ENCODE measurements at regions not wholly inside any gene's neighbourhood (a gene's known extent, or its start where the extent isn't known, plus 50 kb on each side); places are given as distances from the start of the nearest gene placed in this dataset.

DNA sequence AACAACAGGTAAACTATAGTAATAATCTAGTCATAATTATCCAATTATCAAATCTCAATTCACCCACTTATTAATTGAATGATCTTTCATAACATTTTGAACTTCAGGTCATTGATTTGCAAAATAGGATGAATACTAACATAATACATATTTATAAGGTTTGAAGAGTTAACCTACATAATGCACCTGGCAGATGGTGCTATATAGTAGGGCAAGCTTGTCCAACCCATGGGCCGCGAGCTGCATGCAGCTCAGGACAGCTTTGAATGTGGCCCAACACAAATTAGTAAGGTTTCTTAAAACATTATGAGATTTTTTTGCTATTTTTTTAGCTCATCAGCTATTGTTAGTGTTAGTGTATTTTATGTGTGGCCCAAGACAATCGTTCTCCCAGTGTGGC, 815.8 kb upstream of the ID2 start:
- TF ChIP-seq RAD21 (IDR thresholded peaks at IDR 0.05; ENCODE audit: low read depth) = no peak
- TF ChIP-seq ZBTB7A (IDR thresholded peaks at IDR 0.05; ENCODE audit: low read depth) = no peak
- TF ChIP-seq, protein P1, sequence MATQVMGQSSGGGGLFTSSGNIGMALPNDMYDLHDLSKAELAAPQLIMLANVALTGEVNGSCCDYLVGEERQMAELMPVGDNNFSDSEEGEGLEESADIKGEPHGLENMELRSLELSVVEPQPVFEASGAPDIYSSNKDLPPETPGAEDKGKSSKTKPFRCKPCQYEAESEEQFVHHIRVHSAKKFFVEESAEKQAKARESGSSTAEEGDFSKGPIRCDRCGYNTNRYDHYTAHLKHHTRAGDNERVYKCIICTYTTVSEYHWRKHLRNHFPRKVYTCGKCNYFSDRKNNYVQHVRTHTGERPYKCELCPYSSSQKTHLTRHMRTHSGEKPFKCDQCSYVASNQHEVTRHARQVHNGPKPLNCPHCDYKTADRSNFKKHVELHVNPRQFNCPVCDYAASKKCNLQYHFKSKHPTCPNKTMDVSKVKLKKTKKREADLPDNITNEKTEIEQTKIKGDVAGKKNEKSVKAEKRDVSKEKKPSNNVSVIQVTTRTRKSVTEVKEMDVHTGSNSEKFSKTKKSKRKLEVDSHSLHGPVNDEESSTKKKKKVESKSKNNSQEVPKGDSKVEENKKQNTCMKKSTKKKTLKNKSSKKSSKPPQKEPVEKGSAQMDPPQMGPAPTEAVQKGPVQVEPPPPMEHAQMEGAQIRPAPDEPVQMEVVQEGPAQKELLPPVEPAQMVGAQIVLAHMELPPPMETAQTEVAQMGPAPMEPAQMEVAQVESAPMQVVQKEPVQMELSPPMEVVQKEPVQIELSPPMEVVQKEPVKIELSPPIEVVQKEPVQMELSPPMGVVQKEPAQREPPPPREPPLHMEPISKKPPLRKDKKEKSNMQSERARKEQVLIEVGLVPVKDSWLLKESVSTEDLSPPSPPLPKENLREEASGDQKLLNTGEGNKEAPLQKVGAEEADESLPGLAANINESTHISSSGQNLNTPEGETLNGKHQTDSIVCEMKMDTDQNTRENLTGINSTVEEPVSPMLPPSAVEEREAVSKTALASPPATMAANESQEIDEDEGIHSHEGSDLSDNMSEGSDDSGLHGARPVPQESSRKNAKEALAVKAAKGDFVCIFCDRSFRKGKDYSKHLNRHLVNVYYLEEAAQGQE (IDR thresholded peaks at IDR 0.05; ENCODE audit: low read depth) = no peak
- TF ChIP-seq EGR1 (IDR thresholded peaks at IDR 0.05) = no peak
- TF ChIP-seq NFIC (IDR thresholded peaks at IDR 0.05) = no peak
- no peak for TF ChIP-seq TCF12 (IDR thresholded peaks at IDR 0.05; ENCODE audit: low read depth)
- TF ChIP-seq FOXM1 (IDR thresholded peaks at IDR 0.05; ENCODE audit: borderline replicate concordance, low read depth) = no peak
- TF ChIP-seq CREB1 (IDR thresholded peaks at IDR 0.05; ENCODE audit: low read depth) = no peak

DNA sequence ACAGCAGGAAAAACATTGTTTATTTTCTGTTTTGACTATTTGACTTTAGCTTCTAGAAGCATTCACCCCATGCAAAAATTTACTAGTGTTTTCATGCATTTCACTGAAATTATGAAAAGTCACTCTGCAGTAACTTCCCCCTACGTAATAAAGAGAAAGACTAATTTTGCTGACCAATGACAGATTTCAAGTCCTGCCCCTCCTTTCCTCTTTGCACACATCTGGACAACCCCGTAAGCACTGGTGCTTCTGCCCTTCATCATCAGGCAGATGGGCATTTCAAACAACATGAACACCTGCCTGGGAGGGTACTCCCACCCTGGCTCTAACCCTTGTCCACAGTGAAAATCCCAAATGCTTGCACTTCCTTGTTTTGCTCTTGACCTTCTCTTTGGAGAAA, 815.0 kb upstream of the ID2 start:
- TF ChIP-seq TCF12 (IDR thresholded peaks at IDR 0.05; ENCODE audit: low read depth) = no peak
- TF ChIP-seq EP300 (IDR thresholded peaks at IDR 0.05; ENCODE audit: borderline replicate concordance) = no peak
- TF ChIP-seq, protein P2, sequence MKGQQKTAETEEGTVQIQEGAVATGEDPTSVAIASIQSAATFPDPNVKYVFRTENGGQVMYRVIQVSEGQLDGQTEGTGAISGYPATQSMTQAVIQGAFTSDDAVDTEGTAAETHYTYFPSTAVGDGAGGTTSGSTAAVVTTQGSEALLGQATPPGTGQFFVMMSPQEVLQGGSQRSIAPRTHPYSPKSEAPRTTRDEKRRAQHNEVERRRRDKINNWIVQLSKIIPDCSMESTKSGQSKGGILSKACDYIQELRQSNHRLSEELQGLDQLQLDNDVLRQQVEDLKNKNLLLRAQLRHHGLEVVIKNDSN (IDR thresholded peaks at IDR 0.05) = no peak
- TF ChIP-seq YY1 (IDR thresholded peaks at IDR 0.05; ENCODE audit: low read depth) = no peak
- no peak for TF ChIP-seq FOXM1 (IDR thresholded peaks at IDR 0.05; ENCODE audit: borderline replicate concordance, low read depth)

DNA sequence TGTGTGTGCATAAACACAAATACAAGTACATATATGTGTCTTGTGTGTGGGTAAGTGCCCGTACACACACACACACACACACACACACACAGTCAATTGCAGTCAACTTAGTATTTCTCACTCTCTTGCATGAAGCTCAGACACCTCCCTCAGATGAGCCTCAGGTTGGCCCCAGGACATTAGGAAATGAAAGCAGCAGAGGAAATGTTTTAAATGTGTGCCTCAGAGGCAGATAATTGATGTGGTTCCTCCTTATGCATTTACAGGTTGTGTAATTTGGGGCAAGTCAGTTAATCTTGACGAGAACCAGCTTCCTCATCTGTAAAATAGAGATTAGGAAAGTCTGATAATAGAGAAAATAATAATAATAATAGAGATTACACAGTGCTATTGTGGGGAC, 814.0 kb upstream of the ID2 start:
- TF ChIP-seq TEAD4 (IDR thresholded peaks at IDR 0.05) (no peak), CREB1 (IDR thresholded peaks at IDR 0.05; ENCODE audit: low read depth) (no peak), YY1 (IDR thresholded peaks at IDR 0.05; ENCODE audit: low read depth) (no peak), NFIC (IDR thresholded peaks at IDR 0.05) (no peak), EGR1 (IDR thresholded peaks at IDR 0.05) (no peak), CEBPB (IDR thresholded peaks at IDR 0.05) (no peak), FOXM1 (IDR thresholded peaks at IDR 0.05; ENCODE audit: borderline replicate concordance, low read depth) (no peak), TCF12 (IDR thresholded peaks at IDR 0.05; ENCODE audit: low read depth) (no peak), RAD21 (IDR thresholded peaks at IDR 0.05; ENCODE audit: low read depth) (no peak), TAF1 (IDR thresholded peaks at IDR 0.05; ENCODE audit: low read depth) (no peak), ZBTB7A (IDR thresholded peaks at IDR 0.05; ENCODE audit: low read depth) (no peak), EP300 (IDR thresholded peaks at IDR 0.05; ENCODE audit: borderline replicate concordance) (no peak)
- TF ChIP-seq, protein P2 (IDR thresholded peaks at IDR 0.05) = no peak
- TF ChIP-seq, protein P1 (IDR thresholded peaks at IDR 0.05; ENCODE audit: low read depth) = no peak
- TF ChIP-seq, protein P3, sequence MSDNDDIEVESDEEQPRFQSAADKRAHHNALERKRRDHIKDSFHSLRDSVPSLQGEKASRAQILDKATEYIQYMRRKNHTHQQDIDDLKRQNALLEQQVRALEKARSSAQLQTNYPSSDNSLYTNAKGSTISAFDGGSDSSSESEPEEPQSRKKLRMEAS (IDR thresholded peaks at IDR 0.05) = no peak

DNA sequence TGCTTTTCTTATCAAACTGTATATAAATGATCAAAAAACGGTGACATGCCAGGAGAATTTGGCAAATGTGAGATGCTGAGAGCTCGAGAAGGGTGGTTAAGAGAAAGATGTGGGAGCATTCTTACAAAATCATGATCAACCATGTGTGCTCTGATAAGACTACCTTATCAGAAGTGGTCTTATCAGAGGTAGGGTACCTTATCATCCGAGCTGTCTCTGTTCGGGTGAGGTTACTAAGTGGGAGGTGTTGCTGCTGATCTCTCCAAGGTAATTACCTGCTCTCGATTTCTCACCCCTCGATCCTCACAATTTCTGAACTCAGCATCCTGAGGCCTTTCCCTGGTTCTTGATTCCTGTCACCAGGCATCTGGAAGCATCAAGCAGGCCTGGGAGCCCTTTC, 813.0 kb upstream of the ID2 start:
- TF ChIP-seq, protein P3 (IDR thresholded peaks at IDR 0.05) = no peak
- TF ChIP-seq, protein P2 (IDR thresholded peaks at IDR 0.05) = no peak
- no peak for TF ChIP-seq EP300 (IDR thresholded peaks at IDR 0.05; ENCODE audit: borderline replicate concordance)
- no peak for TF ChIP-seq ZBTB7A (IDR thresholded peaks at IDR 0.05; ENCODE audit: low read depth)
- no peak for TF ChIP-seq TAF1 (IDR thresholded peaks at IDR 0.05; ENCODE audit: low read depth)
- no peak for TF ChIP-seq TEAD4 (IDR thresholded peaks at IDR 0.05)
- no peak for TF ChIP-seq CEBPB (IDR thresholded peaks at IDR 0.05)
- TF ChIP-seq TCF12 (IDR thresholded peaks at IDR 0.05; ENCODE audit: low read depth) = no peak
- TF ChIP-seq, protein P1 (IDR thresholded peaks at IDR 0.05; ENCODE audit: low read depth) = no peak
